Peyer's patch (tissue), 4 donors: ENCODE measurements at regions not wholly inside any gene's neighbourhood (a gene's known extent, or its start where the extent isn't known, plus 50 kb on each side); places are given as distances from the start of the nearest gene placed in this dataset.

Experiments used
- POLR2A ChIP-seq, 2 donors: fragments of 450-650 bp; IDR thresholded peaks; one replicate each; pipeline ENCODE4 v1.5.1; 2017; ENCODE audit warnings: antibody characterized with exemption in 2 of 2, mild to moderate bottlenecking in 2 of 2, moderate library complexity in 2 of 2
- TF ChIP-seq, protein P1 (sequence below), 6 experiments: fragments of 450-650 bp in 4 of 6; fragments of 200-600 bp in 2 of 6; sonication (generic) in 1 of 6; IDR thresholded peaks; one replicate each; pipeline ENCODE4 v1.5.1; 2017 to 2019; ENCODE audit warnings: antibody characterized with exemption in 6 of 6, mild to moderate bottlenecking in 3 of 6, moderate library complexity in 1 of 6

DNA sequence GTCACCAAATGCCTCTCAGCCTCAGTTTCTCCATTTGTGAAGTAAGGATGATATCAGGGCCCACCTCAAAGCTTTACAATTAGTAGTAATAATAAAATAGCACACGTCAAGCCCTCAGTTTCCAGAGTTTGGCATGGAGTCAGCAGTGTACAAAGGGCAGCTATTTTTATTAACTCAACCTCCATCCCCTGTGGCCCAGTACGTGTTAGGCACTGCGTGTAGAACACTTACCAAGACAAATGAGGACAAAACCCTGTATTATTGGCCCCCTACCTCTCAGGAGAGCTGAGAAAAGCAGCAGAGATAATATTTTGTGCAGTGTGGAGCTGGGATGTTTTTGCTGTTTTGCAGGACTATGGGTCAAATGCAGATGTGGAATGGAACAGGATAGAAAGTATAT lies 280.8 kb downstream of the C12orf75 start:
- TF ChIP-seq, protein P1, sequence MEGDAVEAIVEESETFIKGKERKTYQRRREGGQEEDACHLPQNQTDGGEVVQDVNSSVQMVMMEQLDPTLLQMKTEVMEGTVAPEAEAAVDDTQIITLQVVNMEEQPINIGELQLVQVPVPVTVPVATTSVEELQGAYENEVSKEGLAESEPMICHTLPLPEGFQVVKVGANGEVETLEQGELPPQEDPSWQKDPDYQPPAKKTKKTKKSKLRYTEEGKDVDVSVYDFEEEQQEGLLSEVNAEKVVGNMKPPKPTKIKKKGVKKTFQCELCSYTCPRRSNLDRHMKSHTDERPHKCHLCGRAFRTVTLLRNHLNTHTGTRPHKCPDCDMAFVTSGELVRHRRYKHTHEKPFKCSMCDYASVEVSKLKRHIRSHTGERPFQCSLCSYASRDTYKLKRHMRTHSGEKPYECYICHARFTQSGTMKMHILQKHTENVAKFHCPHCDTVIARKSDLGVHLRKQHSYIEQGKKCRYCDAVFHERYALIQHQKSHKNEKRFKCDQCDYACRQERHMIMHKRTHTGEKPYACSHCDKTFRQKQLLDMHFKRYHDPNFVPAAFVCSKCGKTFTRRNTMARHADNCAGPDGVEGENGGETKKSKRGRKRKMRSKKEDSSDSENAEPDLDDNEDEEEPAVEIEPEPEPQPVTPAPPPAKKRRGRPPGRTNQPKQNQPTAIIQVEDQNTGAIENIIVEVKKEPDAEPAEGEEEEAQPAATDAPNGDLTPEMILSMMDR (IDR thresholded peaks at IDR 0.05): no peak
- TF ChIP-seq POLR2A (IDR thresholded peaks at IDR 0.05): no peak
